ENCODE measurements at regions not wholly inside any gene's neighbourhood (a gene's known extent, or its start where the extent isn't known, plus 50 kb on each side); places are given as distances from the start of the nearest gene placed in this dataset.

DNA sequence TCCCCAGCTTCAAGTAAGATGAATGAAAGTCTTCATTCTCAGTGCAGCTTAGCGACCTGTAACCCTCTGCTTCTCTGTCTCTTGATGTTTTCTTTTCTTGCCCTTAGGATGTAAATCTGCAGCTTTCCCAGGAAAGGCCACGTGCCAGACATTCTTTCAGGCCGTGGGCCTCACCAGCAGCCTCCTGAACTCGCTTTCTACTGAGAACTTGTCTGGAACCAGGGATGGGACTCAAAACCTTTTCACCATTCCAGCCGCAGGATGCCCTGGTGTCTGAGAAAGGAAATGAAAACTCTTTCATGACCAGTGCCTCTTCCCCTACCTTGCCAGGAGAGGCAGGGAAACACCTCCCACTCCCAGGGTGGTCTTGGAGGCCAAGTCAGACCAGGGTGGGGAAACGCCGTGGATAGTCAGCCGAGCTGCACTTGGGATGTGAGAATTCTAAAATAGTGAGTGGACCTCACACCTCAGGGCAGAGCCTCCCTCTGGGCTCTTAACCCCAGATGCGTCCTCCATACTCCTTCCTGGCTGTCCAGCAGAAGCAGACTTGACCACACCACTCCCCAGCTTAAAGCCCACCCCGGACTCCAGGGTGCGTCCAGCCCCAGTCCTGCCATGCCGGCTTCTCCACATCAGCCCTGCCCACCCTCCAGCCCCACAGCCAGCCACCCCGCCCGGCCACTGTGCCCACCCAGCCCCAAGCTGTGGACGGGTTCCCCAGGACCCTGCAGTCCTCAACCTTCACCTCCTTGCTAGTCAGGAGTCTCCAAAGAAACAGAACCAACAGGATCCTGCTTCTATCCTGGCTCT lies 115.5 kb downstream of the TWIST2 start:
- no peak for DNase-seq

DNA sequence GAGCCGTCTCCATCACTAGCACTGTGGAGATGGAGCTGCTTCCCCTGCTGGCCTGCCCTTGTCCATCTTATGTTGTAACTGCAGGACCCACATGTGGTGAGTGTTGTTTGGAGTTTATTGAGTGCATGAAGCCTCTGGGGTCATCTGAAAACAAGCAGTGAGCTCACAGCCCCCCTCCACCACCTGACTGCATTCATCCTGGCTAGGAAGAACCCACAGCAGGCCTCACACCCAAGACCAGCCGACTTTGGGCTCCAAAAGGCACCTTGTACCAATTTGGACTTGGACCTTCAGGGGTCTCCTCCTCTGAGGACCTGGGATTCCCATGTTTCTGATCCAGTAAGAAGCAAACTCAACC lies 116.1 kb downstream of the TWIST2 start:
- DNase-seq: no peak

DNA sequence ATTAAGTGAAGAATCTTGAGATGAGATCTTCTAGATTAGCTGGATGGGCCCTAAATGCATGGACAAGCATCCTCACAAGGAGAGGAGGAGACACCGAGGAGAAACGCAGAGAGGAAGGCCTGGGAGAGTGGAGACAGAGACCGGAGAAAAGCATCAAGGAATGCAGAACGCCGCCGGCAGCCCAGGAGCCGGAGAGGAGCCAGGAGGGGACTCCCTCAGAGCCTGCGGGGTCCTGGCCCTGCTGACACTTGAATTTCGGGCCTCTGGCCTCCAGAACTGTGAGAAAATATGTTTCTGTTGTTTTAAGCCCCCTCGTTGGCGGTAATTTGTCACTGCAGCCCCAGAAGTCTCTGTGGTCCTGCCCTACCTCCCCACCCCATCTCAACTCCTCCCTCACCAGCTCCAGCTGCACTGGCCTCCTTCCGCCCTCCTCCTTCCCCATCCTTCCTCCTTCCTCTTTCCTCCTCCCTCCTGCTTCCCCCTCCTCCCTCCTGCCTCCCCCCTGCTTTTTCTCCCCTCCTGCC lies 116.7 kb downstream of the TWIST2 start:
- DNase-seq: no peak

DNA sequence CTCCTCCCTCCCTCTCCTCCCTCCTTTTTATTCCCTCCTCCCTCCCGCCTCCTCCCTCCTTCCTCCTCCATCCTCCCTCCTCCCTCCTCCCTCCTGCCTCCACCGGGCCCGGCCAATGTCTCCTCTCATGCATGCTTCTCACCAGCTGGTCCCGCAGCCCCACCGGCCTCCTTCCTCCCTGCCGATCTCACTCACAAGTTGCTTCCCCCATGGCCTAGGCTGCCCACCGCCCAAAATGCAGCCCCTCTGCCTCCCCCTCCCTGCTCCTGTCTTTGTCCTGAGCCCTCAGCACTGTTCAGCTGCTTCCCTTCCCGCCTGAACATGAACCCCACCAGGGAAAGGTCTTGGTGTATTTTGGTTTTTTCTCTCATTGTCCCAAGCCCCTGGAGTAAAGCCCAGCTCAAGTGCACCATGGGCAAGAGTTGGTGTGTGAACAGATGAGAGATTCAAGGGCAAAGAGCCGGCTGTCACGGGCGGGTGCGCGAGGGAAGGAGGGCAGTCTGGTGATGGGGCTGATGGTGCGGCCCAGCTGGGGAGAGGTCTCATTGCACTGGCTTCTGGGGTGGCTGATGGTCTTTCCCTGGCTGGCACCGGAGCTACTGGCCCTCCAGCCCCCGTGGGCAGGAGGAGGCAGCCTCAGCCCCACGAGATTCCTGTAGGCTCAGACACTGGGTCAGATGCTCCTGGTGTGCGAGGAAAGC lies 117.6 kb downstream of the TWIST2 start:
- no peak for DNase-seq

DNA sequence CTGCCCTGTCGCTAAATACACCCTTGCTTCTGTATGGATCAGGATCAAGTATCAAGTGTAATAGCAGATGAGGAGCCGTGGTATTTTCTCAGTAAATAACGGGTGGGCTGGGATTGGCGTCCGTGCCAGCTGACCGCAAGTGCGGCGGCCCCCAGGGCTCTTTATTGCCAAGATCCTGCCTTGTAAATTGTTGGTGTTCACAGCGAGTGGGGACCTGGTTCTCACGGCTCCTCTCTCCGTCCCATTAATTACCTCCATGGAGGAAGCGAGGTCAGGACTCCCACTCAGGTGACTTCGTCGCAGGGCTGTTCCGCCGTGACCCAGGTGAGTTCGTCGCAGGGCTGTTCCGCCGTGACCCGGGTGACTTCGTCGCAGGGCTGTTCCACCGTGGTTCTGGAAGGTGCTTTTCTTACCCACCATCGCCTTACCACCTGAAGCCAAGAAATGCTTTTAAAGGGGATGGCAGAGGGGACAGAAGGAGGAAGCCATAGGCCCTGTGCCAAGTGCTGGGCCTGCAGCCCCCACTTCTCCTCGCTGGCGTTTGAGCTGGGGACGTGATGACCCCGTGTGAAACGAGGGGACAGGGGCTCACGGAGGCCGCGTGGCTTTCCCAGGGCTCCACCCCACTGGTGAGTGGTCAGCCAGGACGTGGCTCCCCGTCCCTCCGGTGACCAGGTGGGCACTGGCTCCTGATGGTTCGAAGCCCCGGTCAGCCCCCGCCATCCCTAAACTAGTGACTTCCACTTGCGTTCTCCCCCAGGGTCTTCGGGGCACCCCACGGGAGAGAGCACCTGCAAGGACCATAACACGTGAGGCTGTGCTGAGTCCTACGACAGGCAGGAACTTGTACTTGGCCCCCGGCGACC lies 118.4 kb downstream of the TWIST2 start:
- no peak for DNase-seq

DNA sequence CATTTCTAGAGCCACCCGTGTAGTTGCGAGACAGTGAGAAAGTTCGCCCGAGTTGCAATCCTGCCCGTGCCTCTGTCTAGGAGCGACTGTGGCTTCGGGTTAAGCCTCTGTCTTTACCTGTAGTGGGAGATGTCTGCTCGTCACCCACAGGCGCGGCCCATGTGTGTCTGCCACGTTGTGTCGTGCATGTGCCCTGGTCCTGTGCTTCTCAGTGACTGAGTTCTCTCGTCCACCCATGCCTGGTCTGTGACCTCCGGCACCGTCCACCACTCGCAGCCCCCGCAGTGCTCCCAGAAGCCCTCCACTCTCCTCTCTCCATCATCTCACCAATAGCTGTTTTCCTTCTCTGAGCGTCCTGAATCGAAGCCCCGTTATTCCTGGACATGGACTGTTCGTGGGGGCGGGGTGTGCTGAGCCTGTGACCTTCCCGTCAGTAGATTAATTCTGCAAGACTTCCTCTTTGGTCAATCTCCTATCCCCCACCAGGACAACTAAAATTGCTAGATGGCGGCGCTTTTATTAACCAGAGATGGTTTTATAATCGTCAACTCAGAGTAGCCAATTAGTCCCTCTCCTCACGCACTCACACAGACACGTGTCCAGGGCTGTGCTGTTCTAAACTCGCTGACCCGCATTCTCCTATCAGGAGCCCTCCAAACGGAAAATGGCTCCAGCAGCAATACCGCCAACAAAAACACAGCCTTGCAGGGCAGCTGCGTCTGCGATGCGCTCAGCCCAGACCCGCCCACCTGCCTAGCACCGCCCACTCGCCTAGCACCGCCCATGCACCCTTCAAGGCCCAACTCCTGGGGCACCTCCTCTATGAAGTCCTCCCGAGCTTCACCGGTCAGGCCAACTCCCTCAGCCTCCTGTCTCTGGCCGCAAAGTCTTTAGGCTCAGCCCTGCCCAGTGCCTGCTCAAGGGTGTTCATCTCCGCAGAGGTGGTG lies 119.4 kb downstream of the TWIST2 start:
- no peak for DNase-seq

DNA sequence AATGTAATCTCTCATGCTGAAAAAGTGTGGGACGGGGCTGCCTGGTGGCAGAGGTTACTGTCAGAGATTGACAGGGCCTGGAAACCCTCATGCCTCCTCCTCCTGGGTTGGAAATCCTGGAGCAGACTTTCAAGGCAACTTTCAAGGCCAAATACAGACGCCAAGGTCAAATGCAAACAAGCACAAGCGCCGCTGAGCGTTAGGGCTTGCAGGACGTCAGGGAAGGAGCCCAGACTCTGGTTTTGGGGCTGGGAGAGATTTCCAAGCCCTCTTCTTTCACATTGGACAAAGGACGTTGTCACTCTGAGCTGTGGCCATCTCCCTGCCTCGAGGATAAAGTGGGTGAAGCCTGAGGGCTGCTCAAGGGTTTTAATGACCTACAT lies 120.1 kb downstream of the TWIST2 start:
- no peak for DNase-seq

DNA sequence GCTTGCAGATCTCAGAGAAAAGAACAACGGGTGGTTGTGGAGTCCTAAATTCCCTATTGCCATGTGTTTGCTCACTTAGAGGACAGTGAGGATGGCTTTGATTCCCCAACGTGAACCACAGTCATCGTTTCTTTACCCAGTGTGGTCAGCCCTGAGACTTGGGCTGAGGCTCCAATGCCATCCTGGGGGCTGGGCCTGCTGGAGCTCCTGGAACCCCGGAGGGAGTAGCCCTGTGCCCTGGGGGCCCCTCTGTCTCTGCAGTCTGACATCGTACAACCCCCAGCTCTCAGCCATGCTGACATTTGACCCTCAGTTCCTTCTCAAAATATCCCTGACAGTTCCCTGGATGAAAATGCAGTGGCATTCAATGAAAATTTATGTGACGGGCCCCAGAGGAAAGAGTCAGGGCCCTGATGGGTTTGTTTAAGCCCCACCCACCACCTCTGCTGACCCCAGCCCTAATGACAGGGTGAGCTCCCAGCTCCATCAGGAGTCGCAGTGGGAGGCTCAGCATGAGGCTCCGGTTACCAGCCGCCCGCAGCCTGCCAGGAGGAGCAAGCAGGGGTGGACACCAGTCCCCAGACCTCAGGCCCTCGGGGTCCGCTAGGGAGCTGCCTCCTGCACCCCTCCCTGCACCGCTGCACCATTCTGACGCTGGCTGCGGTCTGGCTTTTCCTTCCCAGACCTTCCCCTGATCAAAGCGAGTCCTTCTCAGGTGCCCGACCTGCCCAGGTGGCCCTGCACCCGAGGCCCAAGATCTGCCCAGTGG lies 120.9 kb downstream of the TWIST2 start:
- no peak for DNase-seq

DNA sequence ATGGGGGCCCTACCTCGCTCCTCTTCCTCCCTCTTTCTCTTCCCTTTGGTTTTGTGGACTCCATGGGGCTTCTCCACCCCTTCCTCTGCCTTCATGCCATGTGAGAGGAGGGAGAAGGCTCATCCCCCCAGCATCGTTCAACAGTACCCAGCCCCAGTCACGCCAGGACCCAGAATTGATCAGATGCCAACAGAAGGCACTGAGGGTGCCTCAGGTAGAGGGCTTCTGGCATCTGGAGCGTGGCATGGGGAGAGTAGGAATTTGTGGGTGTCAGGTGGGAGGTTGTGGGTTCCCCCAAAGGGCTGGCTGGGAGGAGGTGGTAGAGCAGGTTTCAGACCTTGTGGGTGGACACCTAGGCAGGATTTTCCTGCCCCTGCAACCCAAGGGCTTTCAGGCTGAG lies 122.0 kb downstream of the TWIST2 start:
- no peak for DNase-seq

DNA sequence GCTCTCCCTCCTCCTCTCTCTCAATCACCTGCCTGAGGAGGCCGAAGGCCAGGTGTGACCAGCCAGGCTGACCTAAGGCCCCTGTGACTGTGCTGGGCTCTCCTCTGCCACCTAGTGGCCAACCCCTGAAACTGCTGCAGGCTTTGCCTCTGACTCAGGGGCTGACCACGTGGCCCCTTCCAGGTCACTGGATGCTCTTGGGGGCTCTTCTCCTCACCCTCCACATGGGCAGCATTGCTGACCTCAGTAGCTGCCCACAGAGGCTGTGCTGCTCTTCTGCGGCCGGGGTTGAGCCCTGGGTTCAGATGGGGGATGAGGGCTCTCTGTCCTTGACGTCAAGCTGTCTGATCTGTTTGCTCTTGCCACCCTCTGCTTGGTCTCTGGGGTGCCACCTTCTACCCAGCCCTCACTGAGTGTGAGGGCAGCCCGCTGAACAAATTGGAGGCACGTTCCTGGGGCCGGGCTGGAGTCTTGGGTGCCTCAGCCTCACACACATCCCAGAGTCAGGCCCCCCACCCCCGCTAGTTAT lies 122.7 kb downstream of the TWIST2 start:
- peak; percentile 15 to 41 for DNase-seq

DNA sequence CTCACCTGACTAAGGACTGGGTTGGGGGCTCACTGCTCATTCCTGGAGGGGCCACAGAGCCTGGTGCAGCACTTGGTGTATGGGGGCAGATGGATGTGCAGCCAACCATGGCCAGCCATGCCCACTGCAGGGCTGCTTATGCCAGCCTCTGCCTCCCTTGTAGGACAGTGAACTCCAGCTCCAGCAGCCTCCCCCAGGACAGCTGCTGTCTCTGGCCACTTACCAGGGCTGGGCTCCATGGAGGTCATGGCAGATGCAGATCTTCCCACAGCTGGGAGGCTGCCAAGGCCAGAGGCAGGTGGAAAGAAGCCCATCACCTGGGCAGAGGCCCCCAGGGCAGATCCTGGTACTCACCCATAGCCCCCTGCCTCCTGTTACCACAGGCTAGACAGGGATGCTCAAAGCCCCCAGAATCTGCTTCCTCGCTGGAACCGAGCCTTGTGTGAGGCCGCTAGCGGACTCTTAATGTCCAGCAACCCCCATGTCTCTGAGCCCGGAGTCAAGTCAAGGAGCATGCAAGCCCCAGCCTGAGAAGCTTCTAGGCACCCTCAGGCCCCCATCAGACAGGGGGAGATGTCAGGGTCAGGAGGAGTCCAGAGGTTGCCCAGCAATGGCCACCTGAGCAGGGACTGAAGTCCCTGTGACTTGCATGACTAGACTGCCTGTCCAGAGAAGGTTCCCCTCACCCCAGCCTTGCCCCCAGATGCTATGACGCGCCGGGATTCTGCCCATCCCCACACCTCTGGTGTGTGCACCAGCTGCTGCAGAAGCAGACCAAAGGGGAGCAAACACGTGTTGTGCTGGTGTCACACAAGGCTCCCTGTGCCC lies 123.6 kb downstream of the TWIST2 start:
- no peak for DNase-seq

DNA sequence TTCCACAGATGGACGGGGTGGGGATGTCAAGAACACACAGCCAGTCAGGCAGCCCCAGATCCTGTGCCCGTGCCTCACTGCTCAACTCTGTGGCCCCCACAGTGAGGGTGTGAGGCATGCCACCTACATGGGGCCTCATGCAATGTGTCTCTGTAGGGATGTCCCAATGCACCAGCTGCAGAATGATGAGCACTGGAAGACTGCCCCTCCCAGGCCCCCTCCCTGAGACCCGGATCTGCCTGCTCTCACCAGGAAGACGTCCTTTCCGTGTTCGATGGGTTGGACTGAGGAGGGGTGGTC lies 124.2 kb downstream of the TWIST2 start:
- DNase-seq: no peak

DNA sequence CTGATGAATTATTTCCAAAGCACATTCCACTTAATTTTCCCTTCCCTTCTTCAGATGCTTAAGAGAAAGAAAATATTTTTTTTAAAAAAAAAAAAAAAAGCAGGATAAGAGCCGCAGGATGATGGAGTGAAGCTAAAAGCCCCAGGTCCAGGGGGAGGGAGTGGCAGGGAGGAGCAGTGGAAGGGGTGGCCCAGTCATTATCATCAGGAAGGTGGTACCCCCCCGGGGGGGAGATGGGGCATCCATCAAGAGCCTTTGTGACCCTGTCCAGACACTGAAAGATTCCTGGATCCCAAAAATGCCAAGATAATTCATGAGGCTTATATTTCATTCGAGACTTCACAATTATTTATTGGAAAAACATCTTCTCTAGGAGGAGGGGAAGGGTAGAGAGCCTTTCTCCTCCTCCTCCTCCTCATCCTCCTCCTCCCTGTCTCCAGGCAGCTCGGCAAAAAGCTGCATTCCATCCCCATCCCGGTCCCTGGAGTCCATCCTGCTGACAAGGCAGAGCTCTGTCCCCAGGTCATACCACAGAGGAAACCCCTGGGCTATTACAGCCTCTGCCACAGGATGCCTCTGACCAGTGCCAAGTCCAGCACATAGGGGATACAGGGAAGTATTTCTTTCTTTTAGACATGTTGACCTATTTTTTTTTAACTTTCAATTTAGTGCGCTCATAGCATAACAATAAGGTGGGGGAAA lies 125.3 kb downstream of the TWIST2 start:
- no peak for DNase-seq

DNA sequence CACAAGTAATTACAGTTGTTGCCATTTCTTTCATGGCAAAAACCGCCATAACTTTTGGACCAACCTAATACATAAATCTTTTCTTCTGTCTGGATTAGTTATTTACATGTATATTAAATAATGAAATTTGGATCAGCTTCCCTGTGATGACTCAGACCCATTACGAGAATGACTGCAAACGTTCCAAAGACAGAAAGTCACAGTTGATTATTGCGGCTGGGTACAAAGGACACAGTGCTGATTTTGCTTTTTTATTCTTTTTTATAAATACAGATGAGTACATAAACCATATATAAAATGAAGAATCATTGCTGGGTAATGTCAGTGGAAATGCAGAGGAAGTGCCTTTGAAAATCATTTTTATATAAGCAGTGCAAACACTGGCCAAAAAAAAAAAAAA lies 126.2 kb downstream of the TWIST2 start:
- DNase-seq: no peak

DNA sequence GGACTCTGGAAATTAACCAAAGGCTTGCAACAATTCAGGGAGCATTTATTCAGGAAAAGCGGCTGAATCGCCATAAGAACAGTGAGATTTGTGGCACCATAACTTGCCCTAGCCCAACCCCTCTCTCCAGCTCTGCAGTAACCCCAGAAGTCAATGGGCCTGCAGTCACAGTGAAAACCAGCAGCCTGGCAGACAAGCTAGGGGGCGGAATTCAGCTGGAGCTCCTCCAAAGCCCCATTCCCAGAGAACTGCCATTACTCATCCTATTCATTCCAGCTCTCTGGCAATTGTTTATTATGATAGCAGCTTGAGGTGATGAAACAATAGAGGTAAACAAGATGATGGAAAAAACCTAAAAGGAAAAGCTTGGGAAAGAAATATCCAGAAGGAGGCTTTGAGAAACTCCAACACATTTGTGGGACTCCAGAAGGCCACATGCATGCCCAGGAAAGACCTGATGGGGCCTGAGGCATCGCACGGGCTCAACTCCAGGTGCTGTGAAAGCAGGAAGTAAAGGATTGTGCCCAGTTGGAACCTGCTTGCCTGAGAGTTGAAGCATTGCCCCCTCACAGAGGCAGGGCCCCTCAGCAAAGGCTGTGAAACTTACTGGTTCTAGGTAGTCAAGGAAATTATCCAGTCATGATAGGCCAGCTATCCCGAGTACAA lies 126.7 kb downstream of the TWIST2 start:
- peak in 1 of 2 experiments; percentile 3 for DNase-seq

DNA sequence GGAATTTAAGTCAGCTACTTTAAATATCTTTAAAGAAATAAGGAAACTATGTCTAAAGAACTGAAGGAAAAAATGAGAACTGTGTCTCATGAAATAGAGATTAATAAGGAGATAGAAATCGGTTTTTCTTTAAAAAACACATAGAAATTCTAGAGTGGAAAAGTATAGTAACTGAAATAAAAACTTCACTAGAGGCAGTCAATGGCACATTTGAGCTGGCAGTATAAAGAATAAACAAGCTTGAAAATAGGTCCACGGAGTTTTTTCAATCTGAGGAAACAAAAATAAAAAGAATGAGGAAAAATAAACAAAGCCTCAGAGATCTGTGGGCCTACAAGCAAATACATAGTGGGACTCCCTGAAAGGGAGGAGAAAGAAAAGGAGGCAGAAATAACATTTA lies 127.5 kb downstream of the TWIST2 start:
- DNase-seq: no peak

DNA sequence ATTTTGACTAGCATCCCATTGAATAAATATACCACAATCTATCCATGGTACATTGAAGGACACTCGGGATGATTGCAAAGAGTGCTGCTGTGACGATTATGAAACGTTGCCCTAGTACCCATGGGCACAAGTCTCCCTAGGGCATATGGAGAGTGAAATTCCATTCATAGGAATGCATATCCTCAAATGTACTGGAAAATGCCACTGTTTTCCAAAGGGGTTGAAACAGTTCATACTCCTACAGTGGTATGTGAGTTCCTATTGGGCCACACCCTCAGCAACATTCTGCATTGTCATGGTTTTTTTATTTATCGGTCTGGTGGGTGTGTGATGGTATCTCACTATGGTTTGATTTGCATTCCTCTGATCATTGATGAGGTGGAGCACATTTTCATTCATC lies 130.6 kb downstream of the TWIST2 start:
- no peak for DNase-seq

DNA sequence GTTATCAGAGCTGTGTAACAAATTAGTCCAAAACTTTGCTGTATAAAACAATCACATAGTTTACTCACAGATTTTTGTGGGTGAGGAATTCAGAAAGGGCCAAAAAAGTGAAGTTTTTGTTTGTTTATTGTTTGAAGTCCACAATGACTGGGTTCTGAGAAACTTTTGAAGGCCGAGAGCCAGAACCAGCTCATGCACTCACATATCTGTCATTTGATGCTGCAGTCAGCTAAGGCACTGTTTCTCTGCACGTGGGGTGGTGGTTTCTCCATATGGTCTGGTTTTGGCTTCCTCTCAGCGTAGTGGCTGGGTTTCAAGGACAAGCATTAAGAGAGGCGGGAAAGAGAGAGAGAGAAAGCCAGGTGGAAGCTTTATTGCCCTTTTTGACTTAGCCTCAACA lies 131.8 kb downstream of the TWIST2 start:
- no peak for DNase-seq

DNA sequence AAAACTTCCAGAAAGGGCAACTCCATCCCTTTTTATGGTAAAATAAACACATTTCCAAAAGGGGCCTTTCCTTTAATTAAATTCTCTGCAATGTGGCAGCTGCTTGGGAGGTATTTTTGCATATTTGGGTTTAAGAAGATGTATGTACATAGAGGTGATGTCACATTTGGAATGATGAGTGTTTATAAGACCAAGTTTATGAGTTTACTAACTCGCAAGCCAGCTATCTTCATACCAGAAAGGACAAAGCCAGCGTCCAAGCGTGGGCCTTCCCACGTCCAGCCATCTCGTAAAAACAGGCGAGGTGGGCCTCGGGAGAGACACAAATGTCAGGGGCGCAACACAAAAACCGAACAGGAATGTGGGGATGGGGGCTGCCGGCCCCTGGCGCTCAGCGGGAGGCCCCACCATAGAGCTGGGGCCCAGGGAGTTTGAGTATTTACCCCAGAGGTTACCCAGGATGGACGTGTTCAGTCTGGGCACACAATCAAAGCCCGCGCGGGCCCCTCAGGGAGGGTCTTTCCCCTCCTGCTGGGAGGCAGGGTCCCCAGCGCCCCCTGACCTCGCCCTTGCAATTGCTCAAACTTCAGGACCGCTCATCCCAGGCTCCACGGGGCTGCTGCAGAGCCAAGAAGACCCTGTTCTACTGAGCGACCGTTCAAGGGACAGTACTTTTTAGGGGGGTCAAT lies 137.3 kb downstream of the TWIST2 start:
- DNase-seq: no peak
